Raji (cell line): ENCODE measurements at regions not wholly inside any gene's neighbourhood (a gene's known extent, or its start where the extent isn't known, plus 50 kb on each side); places are given as distances from the start of the nearest gene placed in this dataset.

Source experiments
- POLR2A ChIP-seq: IDR thresholded peaks from 2 replicates; pipeline ENCODE4 v1.6.1; 2011; ENCODE audit warnings: low read depth, low read length, control low read depth; ENCODE audit not compliant: insufficient read depth

DNA sequence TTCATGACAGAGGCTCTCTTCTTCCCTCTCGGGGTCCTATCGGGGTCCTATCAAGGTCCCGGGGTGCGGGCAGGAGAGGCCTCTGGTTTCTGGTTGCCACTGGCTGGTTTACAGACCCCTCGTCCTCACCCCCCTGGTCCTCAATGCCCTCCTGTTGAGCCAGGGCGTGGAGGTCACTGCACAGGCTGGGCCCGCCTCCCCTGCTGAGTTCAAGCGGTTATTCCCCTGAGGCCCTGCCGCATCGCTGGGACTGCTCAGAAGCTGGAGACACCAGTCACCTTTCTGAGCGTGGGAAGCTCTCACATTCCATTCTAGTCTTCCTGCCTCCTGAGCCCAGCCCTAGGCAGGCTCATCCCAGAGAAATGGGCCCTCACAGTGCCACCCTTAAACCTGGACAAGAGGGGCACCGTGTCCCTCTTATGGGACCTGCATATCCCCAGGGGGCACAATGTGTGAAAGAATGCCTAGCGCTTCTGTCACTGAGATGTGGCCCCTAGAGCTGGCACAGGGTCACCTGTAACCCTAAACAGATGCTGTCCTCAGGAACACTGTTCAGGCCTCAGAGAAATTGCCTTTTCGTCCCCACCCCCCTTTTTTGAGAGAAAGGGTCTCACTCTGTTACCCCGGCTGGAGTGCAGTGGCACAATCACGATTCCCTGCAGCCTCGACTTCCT, 177.7 kb upstream of the RGS6 start:
- TF ChIP-seq POLR2A, result no peak

- TF ChIP-seq POLR2A, result no peak
Observed at GRCh38 chr14:71758229-71758951, 173.8 kb upstream of the RGS6 start.

GRCh38 chr14:71762575-71762974, 169.7 kb upstream of the RGS6 start:
- no peak for TF ChIP-seq POLR2A

GRCh38 chr14:71764701-71765382, 167.4 kb upstream of the RGS6 start:
- TF ChIP-seq POLR2A, result no peak

- TF ChIP-seq POLR2A, result no peak
Observed at GRCh38 chr14:71765505-71765904, 166.7 kb upstream of the RGS6 start.

GRCh38 chr14:71770431-71770830, 161.8 kb upstream of the RGS6 start:
- no peak for TF ChIP-seq POLR2A

DNA sequence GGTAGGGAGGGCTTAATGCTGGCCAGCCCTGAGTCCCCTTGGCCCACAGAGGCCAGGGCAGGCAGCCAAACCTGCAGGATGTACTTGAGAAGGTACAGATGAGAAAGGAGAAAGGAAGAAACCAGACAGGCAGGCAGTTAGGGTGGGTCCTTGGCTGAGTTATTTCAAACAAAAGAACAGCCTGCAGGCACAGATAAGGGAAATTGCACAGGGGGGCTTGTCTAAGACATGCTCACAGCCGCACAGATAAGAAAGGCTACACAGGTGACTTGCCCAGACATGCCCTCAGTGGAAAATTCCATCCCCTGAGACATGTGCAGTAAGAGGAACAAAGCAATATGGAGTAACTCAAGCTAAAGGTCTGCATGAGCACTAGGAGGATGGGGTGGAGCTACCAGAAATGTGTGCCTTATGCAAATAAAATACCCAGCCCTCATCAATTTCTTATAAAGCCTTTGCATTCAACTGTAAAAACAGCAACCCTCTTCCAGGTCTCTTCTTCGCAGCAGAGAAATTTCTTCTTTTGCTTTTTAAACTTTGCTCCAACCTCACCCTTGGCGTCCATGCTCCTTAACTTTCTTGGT, 158.2 kb upstream of the RGS6 start:
- TF ChIP-seq POLR2A, result no peak

DNA sequence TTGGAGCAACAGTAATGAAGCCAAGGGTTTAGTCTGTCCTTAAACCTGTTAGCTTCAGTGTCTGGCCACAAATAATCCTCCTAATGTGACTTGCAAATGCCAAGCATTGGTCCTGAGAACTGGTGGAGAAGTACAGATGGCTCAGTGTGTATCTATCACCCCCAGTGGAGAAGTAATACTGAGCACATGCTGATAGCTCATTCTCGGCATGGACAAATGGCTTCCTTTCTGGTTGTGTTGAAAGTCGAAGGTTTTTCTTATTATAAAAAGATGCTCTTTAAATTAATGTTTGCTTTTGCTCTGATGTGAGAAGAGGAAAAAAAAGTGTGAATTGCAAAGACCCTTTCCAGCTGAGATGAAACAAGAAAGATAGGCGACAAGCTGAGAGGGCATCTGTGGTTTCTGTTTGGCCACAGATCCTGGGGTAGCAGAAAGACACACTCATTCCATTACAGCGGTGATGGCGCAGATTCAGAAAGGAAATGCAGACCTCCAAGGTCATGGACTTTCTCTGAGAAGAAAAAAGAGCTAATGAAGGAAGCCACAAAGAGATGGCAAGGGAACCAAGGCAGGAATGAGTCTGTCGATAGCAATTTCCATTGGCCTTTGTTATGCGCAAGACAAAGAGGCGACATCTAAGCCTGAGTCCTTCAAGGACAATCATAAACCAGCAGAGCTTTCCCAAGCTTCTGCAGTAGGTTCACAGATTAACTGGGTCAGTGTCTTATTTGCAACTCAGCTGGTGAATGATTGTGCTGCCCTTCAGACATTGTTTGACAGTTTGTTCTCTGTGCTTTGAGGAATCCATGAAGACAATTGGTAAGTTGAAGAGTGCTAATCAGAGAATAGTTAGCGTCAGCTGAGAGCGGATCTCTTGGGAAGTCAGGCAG, 155.5 kb upstream of the RGS6 start:
- TF ChIP-seq POLR2A, result no peak

DNA sequence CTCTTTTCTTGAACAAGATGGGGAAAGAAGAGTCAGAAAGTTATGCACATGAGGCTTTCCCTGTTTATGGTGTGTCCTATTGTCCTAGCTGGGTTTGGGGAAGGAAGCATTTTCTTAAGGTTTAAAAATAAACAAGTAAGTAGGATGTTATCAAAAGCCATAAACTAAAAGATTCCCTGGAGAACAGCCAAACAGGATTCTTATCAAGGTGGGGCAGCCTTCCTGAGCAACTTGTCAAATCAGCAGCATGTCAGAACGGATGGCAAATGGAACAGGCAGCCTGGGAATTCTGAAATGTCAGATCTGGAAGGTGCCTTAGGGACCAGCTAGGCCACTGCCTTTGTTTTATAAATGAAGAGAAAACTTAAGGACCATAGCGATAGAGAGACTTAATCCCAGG, 152.2 kb upstream of the RGS6 start:
- TF ChIP-seq POLR2A, result no peak

DNA sequence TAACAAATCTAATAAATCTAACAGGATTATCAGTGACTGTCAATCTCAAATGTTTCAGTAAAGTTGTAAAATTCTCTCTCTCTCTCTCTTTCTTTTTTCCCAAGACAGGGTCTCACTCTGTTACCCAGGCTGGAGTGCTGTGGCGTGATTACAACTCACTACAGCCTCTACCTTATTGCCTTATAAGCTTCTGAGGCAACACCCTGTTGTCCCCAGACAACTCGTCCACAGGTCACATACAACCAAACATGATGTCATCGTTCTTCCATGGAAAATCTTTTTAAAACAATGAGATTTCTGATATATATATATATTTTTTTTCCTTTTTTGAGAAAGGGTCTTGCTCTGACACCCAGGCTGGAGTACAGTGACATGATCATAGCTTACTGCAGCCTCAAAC, 151.4 kb upstream of the RGS6 start:
- TF ChIP-seq POLR2A, result no peak

GRCh38 chr14:71783088-71783487, 149.1 kb upstream of the RGS6 start:
- TF ChIP-seq POLR2A, result no peak

DNA sequence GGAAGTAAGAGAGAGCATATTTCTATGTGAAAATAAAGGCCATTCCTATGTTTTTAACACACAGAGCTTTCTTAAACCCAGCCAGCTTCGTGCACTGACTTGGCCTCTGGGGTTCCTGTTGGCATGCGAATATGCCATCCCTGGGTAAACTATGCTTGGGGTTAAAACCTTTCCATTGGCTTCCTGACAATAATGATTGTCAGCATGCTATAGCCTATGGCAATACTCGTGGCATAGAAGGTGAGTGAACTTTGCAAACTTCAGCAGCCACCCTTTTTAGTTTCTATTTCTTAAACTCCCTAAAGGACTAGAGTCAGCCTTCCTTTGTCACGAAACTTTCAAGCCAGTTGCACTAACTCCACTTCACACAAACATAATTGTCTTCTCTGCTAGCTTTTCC, 148.4 kb upstream of the RGS6 start:
- no peak for TF ChIP-seq POLR2A

DNA sequence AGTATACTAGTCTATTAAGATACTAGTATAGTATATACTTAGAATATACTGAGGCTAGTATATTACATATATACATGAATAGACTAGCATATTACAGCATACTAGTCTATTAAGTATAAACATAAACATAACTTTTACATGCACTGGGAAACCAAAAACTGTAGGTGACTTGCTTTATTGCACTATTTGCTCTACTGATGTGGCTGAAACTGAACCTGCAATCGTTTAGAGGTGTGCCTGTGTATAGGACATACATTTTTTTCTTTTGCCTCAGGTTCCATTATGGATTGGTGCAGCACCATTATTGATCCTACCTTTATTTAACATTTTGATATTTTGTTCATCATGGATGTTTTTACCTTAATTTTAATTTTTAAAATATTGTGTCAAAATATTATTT, 143.2 kb upstream of the RGS6 start:
- no peak for TF ChIP-seq POLR2A

DNA sequence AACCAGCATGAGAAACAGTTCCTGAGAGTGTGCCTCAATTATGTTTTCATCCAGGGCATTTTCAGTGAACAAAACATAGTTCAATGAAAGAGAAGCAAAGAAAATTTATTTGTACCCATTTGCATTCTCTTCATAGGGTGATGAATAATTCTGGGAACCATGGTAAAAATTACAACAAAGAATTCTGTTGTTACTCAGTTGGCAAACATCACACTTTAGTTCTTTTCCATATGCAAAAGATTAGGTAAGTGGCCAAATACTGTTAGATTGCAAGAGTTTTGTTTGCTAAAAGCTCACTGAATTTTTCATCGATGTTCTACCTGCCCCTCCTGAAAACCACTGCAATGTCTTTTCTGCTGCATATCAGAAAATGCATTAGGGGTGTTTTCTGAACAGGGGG, 132.4 kb upstream of the RGS6 start:
- no peak for TF ChIP-seq POLR2A

GRCh38 chr14:71800878-71801277, 131.4 kb upstream of the RGS6 start:
- TF ChIP-seq POLR2A, result no peak

- TF ChIP-seq POLR2A, result no peak
Observed at GRCh38 chr14:71803539-71804260, 128.5 kb upstream of the RGS6 start.
